Left ventricle myocardium inferior (tissue), 1 donor: ENCODE measurements at regions not wholly inside any gene's neighbourhood (a gene's known extent, or its start where the extent isn't known, plus 50 kb on each side); places are given as distances from the start of the nearest gene placed in this dataset.

Source experiments
- DNase-seq: peaks from one replicate; pipeline ENCODE4 v3.0.0-alpha.2; 2020
- H3K27ac ChIP-seq: fragments of 200-600 bp; replicated peaks from 2 replicates; pipeline ENCODE4 v1.8.0; 2021
- H3K27me3 ChIP-seq: fragments of 200-600 bp; 2 replicates; pipeline ENCODE4 v1.8.0; 2021; ENCODE audit warnings: low read depth
- H3K36me3 ChIP-seq: fragments of 200-600 bp; 2 replicates; pipeline ENCODE4 v1.8.0; 2021
- H3K4me1 ChIP-seq: fragments of 200-600 bp; 2 replicates; pipeline ENCODE4 v1.8.0; 2021
- H3K4me3 ChIP-seq: fragments of 200-600 bp; 2 replicates; pipeline ENCODE4 v1.8.0; 2021; ENCODE audit warnings: mild to moderate bottlenecking, moderate library complexity
- H3K9me3 ChIP-seq: fragments of 200-600 bp; replicated peaks from 2 replicates; pipeline ENCODE4 v1.8.0; 2021
- CTCF ChIP-seq: fragments of 200-600 bp; IDR thresholded peaks from 2 replicates; pipeline ENCODE4 v1.8.0; 2021; ENCODE audit warnings: antibody characterized with exemption, mild to moderate bottlenecking, borderline replicate concordance
- intact Hi-C: fragments of 100-400 bp; cut with micrococcal nuclease; formaldehyde crosslinking; loops from one replicate; pipeline ENCODE4 v1.11.0; 2022
- donor health status: DM: no; HTN: yes; CAD: no; lungs with severe emphysema.

- TF ChIP-seq CTCF = no peak
- H3K9me3 ChIP-seq = peaks cover 16% of the 10 kb centered on the region
- H3K4me1 ChIP-seq = peaks cover 5% of the 10 kb centered on the region
- no peak overlapping the region for H3K4me3 ChIP-seq
- H3K36me3 ChIP-seq = no peaks in the 10 kb centered on the region
- DNase-seq = no peak
- intact Hi-C loops = no loop called here
- no peak overlapping the region for H3K27ac ChIP-seq
- peaks cover 80% of the 10 kb centered on the region for H3K27me3 ChIP-seq
Observed at GRCh38 chr20:39107741-39108140, 145.6 kb downstream of the DHX35 start.

GRCh38 chr20:39106791-39107190 lies 144.6 kb downstream of the DHX35 start:
- Histone ChIP-seq H3K27me3 (peaks cover 80% of the 10 kb centered on the region), H3K27ac (no peak overlapping the region), H3K9me3 (peaks cover 16% of the 10 kb centered on the region), H3K36me3 (no peaks in the 10 kb centered on the region), H3K4me1 (no peaks in the 10 kb centered on the region), H3K4me3 (no peak overlapping the region)
- TF ChIP-seq CTCF = no peak
- intact Hi-C loops = no loop called here
- DNase-seq = no peak

GRCh38 chr20:39105551-39105950 lies 143.4 kb downstream of the DHX35 start:
- no peaks in the 10 kb centered on the region for H3K36me3 ChIP-seq
- no peak overlapping the region for H3K27ac ChIP-seq
- DNase-seq = no peak
- TF ChIP-seq CTCF = no peak
- H3K9me3 ChIP-seq = peaks cover 16% of the 10 kb centered on the region
- H3K4me1 ChIP-seq = no peaks in the 10 kb centered on the region
- intact Hi-C loops = no loop called here
- peaks cover 82% of the 10 kb centered on the region for H3K27me3 ChIP-seq
- no peak overlapping the region for H3K4me3 ChIP-seq

GRCh38 chr20:39103732-39104131 lies 141.6 kb downstream of the DHX35 start:
- Histone ChIP-seq H3K36me3 (no peaks in the 10 kb centered on the region), H3K27ac (no peak overlapping the region), H3K27me3 (peaks cover 76% of the 10 kb centered on the region), H3K4me3 (no peak overlapping the region), H3K9me3 (peaks cover 16% of the 10 kb centered on the region), H3K4me1 (no peaks in the 10 kb centered on the region)
- no peak for TF ChIP-seq CTCF
- intact Hi-C loops = no loop called here
- no peak for DNase-seq

GRCh38 chr20:39103305-39103704 lies 141.2 kb downstream of the DHX35 start:
- Histone ChIP-seq H3K27me3 (peaks cover 76% of the 10 kb centered on the region), H3K36me3 (no peaks in the 10 kb centered on the region), H3K27ac (no peak overlapping the region), H3K9me3 (peaks cover 16% of the 10 kb centered on the region), H3K4me3 (no peak overlapping the region), H3K4me1 (no peaks in the 10 kb centered on the region)
- intact Hi-C loops = no loop called here
- DNase-seq = no peak
- TF ChIP-seq CTCF = no peak

- no peak for DNase-seq
- Histone ChIP-seq H3K4me3 (no peak overlapping the region), H3K27ac (no peak overlapping the region), H3K36me3 (no peaks in the 10 kb centered on the region), H3K9me3 (peaks cover 16% of the 10 kb centered on the region), H3K4me1 (no peaks in the 10 kb centered on the region), H3K27me3 (peaks cover 74% of the 10 kb centered on the region)
- intact Hi-C loops = no loop called here
- no peak for TF ChIP-seq CTCF
Observed at GRCh38 chr20:39101895-39102294, 139.8 kb downstream of the DHX35 start.
